Activated gamma-delta T cell (primary cell): ENCODE measurements at regions not wholly inside any gene's neighbourhood (a gene's known extent, or its start where the extent isn't known, plus 50 kb on each side); places are given as distances from the start of the nearest gene placed in this dataset.

Experiments
- DNase-seq: peaks from one replicate; lab custom pipeline; 2025; lab: John Stamatoyannopoulos, UW

GRCh38 chr2:65739927-65740326, 307.5 kb upstream of the SPRED2 start:
- no peak for DNase-seq

DNA sequence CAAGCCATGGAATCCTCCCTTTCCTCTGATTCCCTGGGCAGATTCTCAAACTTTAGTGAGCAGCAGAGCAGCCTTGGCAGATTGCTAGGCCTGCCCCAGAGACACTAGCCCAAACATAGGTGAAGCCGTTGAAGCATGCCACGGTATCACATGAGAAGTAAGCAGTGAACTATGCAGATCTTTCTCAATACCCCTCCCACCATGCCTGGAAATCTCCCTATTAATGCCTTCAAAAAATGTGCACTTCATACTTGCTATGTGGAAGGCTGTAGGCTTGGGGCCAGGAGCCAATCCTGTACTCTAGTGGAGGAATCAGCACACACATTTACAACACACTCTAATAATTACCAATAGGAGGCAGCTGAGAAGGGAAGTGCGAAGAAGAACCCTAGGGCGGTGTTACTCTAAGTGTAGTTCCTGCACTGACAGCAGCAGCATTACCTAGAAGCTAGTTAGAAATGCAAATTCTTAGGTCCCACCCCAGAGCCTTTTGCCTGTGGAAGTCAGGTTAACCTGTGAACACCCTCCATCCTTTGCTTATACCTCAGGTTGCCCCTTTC, 305.1 kb upstream of the SPRED2 start:
- DNase-seq: no peak

DNA sequence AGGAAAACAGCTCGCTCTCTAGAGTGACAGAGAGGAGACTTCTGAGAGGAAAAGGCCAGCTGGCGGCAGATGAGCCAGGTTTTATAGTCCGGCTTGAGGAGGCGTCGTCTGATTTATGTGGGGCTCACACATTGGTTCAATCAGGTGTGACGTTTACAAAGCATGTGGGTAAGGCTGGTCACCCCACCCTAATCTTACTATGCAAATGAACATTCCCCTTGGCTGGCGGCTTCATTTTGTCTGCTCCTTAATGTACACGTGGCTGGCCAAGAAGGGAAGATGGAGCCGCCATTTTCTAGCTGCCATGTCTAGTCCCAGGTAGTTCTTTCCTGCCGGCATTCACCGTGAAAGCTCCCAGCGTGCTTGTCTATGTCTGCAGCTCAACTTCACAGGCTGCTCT, 299.1 kb upstream of the SPRED2 start:
- DNase-seq: no peak

DNA sequence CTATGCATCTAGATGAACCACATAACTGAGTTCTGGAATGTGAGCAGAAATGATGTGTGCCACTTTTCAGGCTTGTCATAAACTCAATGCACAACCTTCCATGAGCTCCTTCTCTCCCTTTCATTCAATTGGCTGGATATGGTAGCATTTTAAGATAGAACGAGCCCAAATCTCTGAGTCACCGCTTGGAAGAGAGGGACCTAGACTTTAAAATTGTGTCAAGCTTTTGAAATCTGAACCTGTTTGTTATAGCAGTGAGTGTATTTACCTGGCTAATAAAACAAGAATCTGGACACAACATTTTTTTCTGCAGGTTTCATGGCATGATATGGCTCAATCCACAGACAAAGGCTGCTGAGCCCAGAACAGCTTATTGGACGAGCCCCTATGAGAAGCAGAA, 297.8 kb upstream of the SPRED2 start:
- no peak for DNase-seq

DNA sequence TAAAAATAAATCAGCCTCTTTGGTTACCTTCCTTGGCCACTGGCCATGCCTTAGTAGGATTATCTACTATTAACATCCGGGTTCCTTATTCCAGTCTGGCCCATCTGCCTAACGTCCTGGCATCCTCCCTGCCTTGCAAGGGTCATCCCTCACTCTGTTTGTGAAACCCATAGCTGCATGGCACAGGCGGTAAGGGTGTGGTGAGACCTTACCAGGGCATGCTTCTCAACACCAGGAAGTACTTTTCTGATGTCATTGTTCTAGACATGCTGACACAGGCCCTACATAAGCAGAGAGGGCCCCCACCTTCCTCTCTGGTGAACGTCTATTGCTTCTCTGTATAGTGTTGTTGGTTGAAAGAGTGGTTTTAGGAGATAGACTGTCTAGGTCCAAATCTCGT, 296.8 kb upstream of the SPRED2 start:
- no peak for DNase-seq

- DNase-seq: no peak
Observed at GRCh38 chr2:65728477-65729180, 296.2 kb upstream of the SPRED2 start.

DNA sequence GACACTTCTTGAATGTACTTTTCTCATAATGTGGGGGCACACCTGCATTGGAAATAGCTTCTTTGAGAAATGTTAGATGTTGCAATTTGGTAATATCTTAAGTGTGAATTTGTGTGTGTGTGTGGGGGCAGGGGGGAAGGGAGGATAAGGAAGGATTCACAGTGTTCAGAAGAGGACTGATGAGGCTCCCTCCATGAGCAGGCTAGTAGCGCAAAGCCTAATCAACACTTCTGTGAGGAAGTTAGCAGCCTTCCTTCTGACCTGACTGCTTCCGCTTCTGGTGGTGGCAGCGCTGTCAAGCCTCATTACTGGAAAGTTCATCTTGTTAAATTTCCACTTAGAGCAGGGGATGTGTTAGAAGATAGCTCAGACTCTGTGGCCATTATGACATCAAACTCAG, 295.4 kb upstream of the SPRED2 start:
- DNase-seq: no peak

DNA sequence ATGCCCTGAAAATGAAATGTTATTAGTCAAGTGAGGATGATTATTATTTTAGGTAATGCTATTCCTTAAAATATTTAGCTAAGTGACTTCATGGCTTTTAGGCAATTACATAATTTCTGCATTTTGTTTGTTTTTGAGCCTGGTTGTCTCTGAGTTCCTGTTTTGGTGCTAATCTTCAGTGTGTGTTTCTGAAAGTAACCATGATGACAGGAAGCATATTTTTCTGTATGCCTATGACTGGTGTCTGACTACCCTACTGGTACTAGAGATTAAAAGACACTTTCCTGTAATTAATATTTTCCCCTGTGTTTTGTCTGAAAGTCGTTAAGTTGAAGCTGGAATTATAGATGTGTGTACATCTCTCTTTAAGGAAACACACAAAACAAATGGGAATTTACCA, 295.0 kb upstream of the SPRED2 start:
- no peak for DNase-seq

GRCh38 chr2:65724752-65725151, 292.4 kb upstream of the SPRED2 start:
- no peak for DNase-seq

- DNase-seq: no peak
Observed at GRCh38 chr2:65724336-65724735, 291.9 kb upstream of the SPRED2 start.

GRCh38 chr2:65722028-65722778, 289.8 kb upstream of the SPRED2 start:
- DNase-seq: no peak

DNA sequence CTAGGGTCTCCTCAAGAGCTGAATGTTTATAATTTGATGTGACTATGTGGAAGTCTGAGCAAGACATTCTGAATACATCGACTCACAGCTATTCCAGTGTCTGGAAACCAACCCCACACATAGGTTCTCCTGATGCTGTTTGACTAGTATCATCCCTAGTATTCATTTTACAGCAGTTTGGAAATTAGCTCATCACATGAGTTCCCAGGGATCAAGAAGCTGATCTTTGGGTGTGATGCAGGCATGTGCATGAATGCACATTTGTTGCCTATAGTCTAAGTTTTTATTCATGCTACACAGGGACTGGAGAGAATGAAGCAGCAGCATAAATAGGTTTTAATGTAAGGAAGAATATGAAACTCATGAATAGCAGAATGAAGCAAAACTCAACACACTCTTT, 284.3 kb upstream of the SPRED2 start:
- no peak for DNase-seq

DNA sequence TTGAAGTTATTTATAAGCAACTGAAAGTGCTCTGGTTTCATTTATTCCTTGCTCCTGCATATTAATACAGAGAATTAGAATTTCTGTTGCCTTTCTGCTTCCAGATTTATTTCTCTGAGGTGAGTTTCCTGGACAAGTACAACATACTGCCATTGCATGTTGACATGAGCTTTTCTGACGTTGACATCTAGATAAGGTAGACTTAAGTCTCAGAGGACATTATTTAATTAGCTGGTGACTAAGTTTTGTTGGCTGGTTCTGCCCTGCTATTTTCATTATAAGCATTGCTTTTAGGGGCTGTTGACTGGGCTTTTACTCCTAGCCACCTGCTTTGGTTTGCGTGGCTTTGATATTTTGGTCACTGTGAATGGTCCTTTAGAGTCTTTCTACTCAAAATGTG, 282.9 kb upstream of the SPRED2 start:
- no peak for DNase-seq

- DNase-seq: no peak
Observed at GRCh38 chr2:65714866-65715265, 282.5 kb upstream of the SPRED2 start.

- no peak for DNase-seq
Observed at GRCh38 chr2:65711863-65712262, 279.5 kb upstream of the SPRED2 start.

- DNase-seq: no peak
Observed at GRCh38 chr2:65710779-65711295, 278.4 kb upstream of the SPRED2 start.

GRCh38 chr2:65710356-65710755, 278.0 kb upstream of the SPRED2 start:
- no peak for DNase-seq

DNA sequence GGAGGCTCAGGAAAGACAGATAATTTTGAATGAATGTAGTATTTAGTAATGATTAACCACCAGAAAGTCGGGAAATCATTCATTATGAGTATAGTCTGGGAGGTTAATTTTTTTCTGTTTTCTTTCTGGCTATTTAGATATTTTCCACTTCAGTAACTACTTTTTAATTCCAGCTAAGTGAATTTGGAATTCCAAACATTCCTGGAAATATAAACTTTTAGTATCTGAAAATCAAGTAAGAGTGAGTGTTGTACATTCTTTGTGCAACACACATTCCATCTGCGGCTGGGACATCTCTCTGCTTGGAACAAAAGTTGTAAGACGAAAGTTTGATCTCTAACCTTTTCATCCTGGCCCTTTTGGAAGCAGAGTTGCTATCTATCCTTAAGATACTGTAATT, 275.7 kb upstream of the SPRED2 start:
- DNase-seq: no peak

- DNase-seq: no peak
Observed at GRCh38 chr2:65706411-65706810, 274.0 kb upstream of the SPRED2 start.

GRCh38 chr2:65701191-65701590, 268.8 kb upstream of the SPRED2 start:
- DNase-seq: no peak

- DNase-seq: no peak
Observed at GRCh38 chr2:65700720-65701119, 268.3 kb upstream of the SPRED2 start.

DNA sequence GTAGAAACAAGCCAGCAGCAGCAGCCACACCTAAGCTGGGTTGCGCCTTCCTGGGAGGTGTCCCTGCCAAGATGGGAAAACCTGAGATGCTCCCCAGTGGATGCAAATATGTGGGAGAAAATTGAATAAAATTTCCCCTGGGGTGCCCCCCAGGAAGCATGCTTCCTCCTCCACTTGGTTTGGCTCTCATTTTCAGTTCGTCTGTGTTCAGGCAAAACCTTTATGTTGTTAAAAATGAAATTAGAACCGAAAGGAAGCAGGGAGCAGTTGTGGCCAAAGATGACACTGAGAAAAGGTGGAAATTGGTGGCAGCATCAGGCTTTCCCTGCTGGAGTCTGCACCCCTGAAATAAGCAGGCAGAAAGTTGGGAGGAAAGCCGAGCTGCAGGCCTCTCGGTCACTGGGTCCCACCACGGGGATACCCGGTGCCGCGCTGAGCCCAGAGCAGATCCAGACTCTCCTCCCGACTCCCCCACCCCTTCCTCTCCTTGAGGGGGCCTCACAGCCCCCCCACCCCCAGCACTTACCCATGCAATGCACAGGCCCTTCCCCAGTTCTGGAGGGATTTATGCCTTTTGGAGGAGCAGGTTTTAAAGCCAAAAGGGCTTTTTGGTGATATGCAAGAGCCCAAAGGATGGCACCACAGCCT, 267.7 kb upstream of the SPRED2 start:
- no peak for DNase-seq

- DNase-seq: no peak
Observed at GRCh38 chr2:65691816-65692215, 259.4 kb upstream of the SPRED2 start.
